GM23338 (cell line): ENCODE measurements at regions not wholly inside any gene's neighbourhood (a gene's known extent, or its start where the extent isn't known, plus 50 kb on each side); places are given as distances from the start of the nearest gene placed in this dataset.

Experiments used
- ATAC-seq: fragments of 200-7000 bp; cut with Tn5 transposase; 3 replicates; pipeline ENCODE4 v1.9.1; 2020
- DNase-seq: peaks from one replicate; pipeline ENCODE4 v3.0.0-alpha.2; 2015; ENCODE audit warnings: low spot score
- H2AFZ ChIP-seq: fragments of 200-600 bp; sonication (generic); 2 replicates; pipeline ENCODE4 v1.8.0; 2016; ENCODE audit warnings: antibody characterized with exemption, mild to moderate bottlenecking, moderate library complexity
- H3F3A ChIP-seq: fragments of 200-600 bp; sonication (generic); replicated peaks from 2 replicates; pipeline ENCODE4 v1.8.0; 2017; ENCODE audit warnings: antibody characterized with exemption, mixed run types, low read depth
- H3K27ac ChIP-seq: fragments of 200-600 bp; sonication (generic); 2 replicates; pipeline ENCODE4 v1.6.1; 2016; ENCODE audit warnings: low read depth
- H3K27me3 ChIP-seq: fragments of 200-600 bp; sonication (generic); 2 replicates; pipeline ENCODE4 v1.8.0; 2016; ENCODE audit warnings: mild to moderate bottlenecking, mixed run types, moderate library complexity; ENCODE audit not compliant: insufficient read depth
- H3K36me3 ChIP-seq: fragments of 200-600 bp; sonication (generic); 2 replicates; pipeline ENCODE4 v1.8.0; 2016; ENCODE audit warnings: mild to moderate bottlenecking; ENCODE audit not compliant: insufficient read depth
- H3K4me1 ChIP-seq: fragments of 200-600 bp; sonication (generic); 2 replicates; pipeline ENCODE4 v1.8.0; 2016; ENCODE audit warnings: mild to moderate bottlenecking, moderate library complexity; ENCODE audit not compliant: insufficient read depth
- H3K4me2 ChIP-seq: fragments of 200-600 bp; sonication (generic); 2 replicates; pipeline ENCODE4 v1.7.1; 2017; ENCODE audit warnings: mixed run types
- H3K4me3 ChIP-seq: fragments of 200-600 bp; sonication (generic); 2 replicates; pipeline ENCODE4 v1.6.1; 2016; ENCODE audit warnings: mixed run types
- H3K79me2 ChIP-seq: fragments of 200-600 bp; sonication (generic); replicated peaks from 2 replicates; pipeline ENCODE4 v1.8.0; 2017; ENCODE audit warnings: mild to moderate bottlenecking; ENCODE audit not compliant: insufficient read depth
- H3K9me2 ChIP-seq: fragments of 200-600 bp; sonication (generic); 2 replicates; pipeline ENCODE4 v1.8.0; 2017; ENCODE audit not compliant: insufficient read depth
- H4K20me1 ChIP-seq: fragments of 200-600 bp; sonication (generic); replicated peaks from 2 replicates; pipeline ENCODE4 v1.8.0; 2017; ENCODE audit warnings: mild to moderate bottlenecking; ENCODE audit not compliant: insufficient read depth
- H3K27ac Mint-ChIP-seq: 2 replicates; pipeline ENCODE4 v1.8.0; 2020; ENCODE audit warnings: inconsistent platforms, mild to moderate bottlenecking, moderate library complexity, mixed read lengths
- H3K27me3 Mint-ChIP-seq: 3 replicates; pipeline ENCODE4 v1.8.0; 2022; ENCODE audit warnings: low read depth, mild to moderate bottlenecking, moderate library complexity, mixed read lengths, inconsistent platforms; ENCODE audit not compliant: insufficient read depth, poor library complexity
- H3K36me3 Mint-ChIP-seq: 3 replicates; pipeline ENCODE4 v1.8.0; 2021; ENCODE audit warnings: low read depth, mild to moderate bottlenecking, inconsistent platforms, moderate library complexity, mixed read lengths
- H3K4me1 Mint-ChIP-seq: 3 replicates; pipeline ENCODE4 v1.8.0; 2020; ENCODE audit warnings: mild to moderate bottlenecking, inconsistent platforms, mixed read lengths
- H3K4me3 Mint-ChIP-seq: 3 replicates; pipeline ENCODE4 v1.8.0; 2021; ENCODE audit warnings: moderate library complexity, mild to moderate bottlenecking, inconsistent platforms, mixed read lengths
- H3K9me3 Mint-ChIP-seq: 3 replicates; pipeline ENCODE4 v1.8.0; 2020; ENCODE audit warnings: moderate library complexity, mild to moderate bottlenecking, inconsistent platforms, mixed read lengths
- CREB1 ChIP-seq: fragments of 250-450 bp; sonication (Bioruptor Pico); IDR thresholded peaks from 2 replicates; pipeline ENCODE4 v1.5.0; 2020; ENCODE audit warnings: low read depth, mild to moderate bottlenecking, moderate library complexity
- CTCF ChIP-seq, 2 experiments: fragments of 200-600 bp in 1 of 2; sonication (generic) in 1 of 2; conservative IDR thresholded peaks; 2 replicates each; pipeline versions ENCODE4 v1.5.1 to v1.6.1; 2016 to 2017; ENCODE audit warnings: antibody characterized with exemption in 2 of 2, low read depth in 2 of 2, mild to moderate bottlenecking in 2 of 2, moderate library complexity in 1 of 2
- ETS1 ChIP-seq: IDR thresholded peaks from 2 replicates; pipeline ENCODE4 v1.6.1; 2016; ENCODE audit warnings: antibody characterized with exemption
- EZH2 ChIP-seq: fragments of 200-600 bp; sonication (generic); IDR thresholded peaks from one replicate; pipeline ENCODE4 v1.8.0; 2017; ENCODE audit warnings: antibody characterized with exemption, mild to moderate bottlenecking, low read depth; ENCODE audit not compliant: unreplicated experiment
- EZH2phosphoT487 ChIP-seq: fragments of 200-600 bp; sonication (generic); IDR thresholded peaks from one replicate; pipeline ENCODE4 v1.8.1; 2018; ENCODE audit warnings: antibody characterized with exemption; ENCODE audit not compliant: unreplicated experiment
- JUNB ChIP-seq: IDR thresholded peaks from one replicate; pipeline ENCODE4 v1.6.1; 2016; ENCODE audit warnings: antibody characterized with exemption; ENCODE audit not compliant: unreplicated experiment
- NANOG ChIP-seq: IDR thresholded peaks from 2 replicates; pipeline ENCODE4 v1.6.1; 2016; ENCODE audit warnings: antibody characterized with exemption, borderline replicate concordance
- POLR2AphosphoS5 ChIP-seq: IDR thresholded peaks from 2 replicates; pipeline ENCODE4 v1.6.1; 2016; ENCODE audit warnings: antibody characterized with exemption, low read depth
- STAT1 ChIP-seq: IDR thresholded peaks from one replicate; pipeline ENCODE4 v1.6.1; 2016; ENCODE audit warnings: antibody characterized with exemption; ENCODE audit not compliant: unreplicated experiment
- ZNF114 ChIP-seq: fragments of 250-450 bp; sonication (Bioruptor Pico); IDR thresholded peaks from 2 replicates; pipeline ENCODE4 v1.5.0; 2020; ENCODE audit warnings: mild to moderate bottlenecking, moderate library complexity
- ZNF331 ChIP-seq: fragments of 250-450 bp; sonication (Bioruptor Pico); IDR thresholded peaks from 2 replicates; pipeline ENCODE4 v1.5.0; 2020; ENCODE audit warnings: low read depth, mild to moderate bottlenecking, moderate library complexity
- ZNF462 ChIP-seq: fragments of 250-450 bp; sonication (Bioruptor Pico); IDR thresholded peaks from 2 replicates; pipeline ENCODE4 v1.5.0; 2020; ENCODE audit warnings: mild to moderate bottlenecking, moderate library complexity
- TF ChIP-seq, protein P1 (sequence below): IDR thresholded peaks from one replicate; pipeline ENCODE4 v1.6.1; 2018; ENCODE audit warnings: antibody characterized with exemption; ENCODE audit not compliant: unreplicated experiment

GRCh38 chr5:125541085-125541484 lies 794.6 kb upstream of the ZNF608 start:
- H3K27ac ChIP-seq = no peak overlapping the region
- no peaks in the 10 kb centered on the region for H3K4me1 ChIP-seq
- no peak overlapping the region for H3K4me2 ChIP-seq
- no peaks in the 10 kb centered on the region for H3K36me3 ChIP-seq
- H2AFZ ChIP-seq = peak overlapping the region; percentile 61; the same call in 1 of the 2 replicates
- TF ChIP-seq ZNF114 (CRISPR knock-in tag) = no peak
- no peak for TF ChIP-seq EZH2phosphoT487
- TF ChIP-seq CREB1 = no peak
- TF ChIP-seq STAT1 = no peak
- no peak for TF ChIP-seq ETS1
- TF ChIP-seq ZNF331 (CRISPR knock-in tag) = no peak
- no peak for TF ChIP-seq ZNF462 (CRISPR knock-in tag)
- TF ChIP-seq JUNB = no peak
- no peak for TF ChIP-seq NANOG
- TF ChIP-seq, protein P1, sequence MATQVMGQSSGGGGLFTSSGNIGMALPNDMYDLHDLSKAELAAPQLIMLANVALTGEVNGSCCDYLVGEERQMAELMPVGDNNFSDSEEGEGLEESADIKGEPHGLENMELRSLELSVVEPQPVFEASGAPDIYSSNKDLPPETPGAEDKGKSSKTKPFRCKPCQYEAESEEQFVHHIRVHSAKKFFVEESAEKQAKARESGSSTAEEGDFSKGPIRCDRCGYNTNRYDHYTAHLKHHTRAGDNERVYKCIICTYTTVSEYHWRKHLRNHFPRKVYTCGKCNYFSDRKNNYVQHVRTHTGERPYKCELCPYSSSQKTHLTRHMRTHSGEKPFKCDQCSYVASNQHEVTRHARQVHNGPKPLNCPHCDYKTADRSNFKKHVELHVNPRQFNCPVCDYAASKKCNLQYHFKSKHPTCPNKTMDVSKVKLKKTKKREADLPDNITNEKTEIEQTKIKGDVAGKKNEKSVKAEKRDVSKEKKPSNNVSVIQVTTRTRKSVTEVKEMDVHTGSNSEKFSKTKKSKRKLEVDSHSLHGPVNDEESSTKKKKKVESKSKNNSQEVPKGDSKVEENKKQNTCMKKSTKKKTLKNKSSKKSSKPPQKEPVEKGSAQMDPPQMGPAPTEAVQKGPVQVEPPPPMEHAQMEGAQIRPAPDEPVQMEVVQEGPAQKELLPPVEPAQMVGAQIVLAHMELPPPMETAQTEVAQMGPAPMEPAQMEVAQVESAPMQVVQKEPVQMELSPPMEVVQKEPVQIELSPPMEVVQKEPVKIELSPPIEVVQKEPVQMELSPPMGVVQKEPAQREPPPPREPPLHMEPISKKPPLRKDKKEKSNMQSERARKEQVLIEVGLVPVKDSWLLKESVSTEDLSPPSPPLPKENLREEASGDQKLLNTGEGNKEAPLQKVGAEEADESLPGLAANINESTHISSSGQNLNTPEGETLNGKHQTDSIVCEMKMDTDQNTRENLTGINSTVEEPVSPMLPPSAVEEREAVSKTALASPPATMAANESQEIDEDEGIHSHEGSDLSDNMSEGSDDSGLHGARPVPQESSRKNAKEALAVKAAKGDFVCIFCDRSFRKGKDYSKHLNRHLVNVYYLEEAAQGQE = no peak
- no peak for TF ChIP-seq POLR2AphosphoS5
- TF ChIP-seq EZH2 = no peak
- TF ChIP-seq CTCF (conservative IDR thresholded peaks at IDR 0.05; ENCODE audit: low read depth in 2 of 2) = no peak
- peaks cover 7% of the 10 kb centered on the region; the same call in 2 of the 3 replicates for H3K36me3 Mint-ChIP-seq
- no peak overlapping the region for H3K4me3 ChIP-seq
- H3K9me2 ChIP-seq = no peaks in the 10 kb centered on the region
- H3K27ac Mint-ChIP-seq = peak overlapping the region; percentile 33; the same call in 1 of the 2 replicates
- no peak overlapping the region for H3K4me3 Mint-ChIP-seq
- no peaks in the 10 kb centered on the region for H3F3A ChIP-seq
- no peaks in the 10 kb centered on the region for H3K27me3 ChIP-seq
- ATAC-seq (no peak), DNase-seq (no peak)
- no peaks in the 10 kb centered on the region for H3K79me2 ChIP-seq
- H3K9me3 Mint-ChIP-seq = peaks cover 7% of the 10 kb centered on the region; the same call in 2 of the 3 replicates
- no peaks in the 10 kb centered on the region for H3K27me3 Mint-ChIP-seq
- H3K4me1 Mint-ChIP-seq = no peaks in the 10 kb centered on the region; the same call in 2 of the 3 replicates
- no peaks in the 10 kb centered on the region for H4K20me1 ChIP-seq
